ENCODE measurements at regions not wholly inside any gene's neighbourhood (a gene's known extent, or its start where the extent isn't known, plus 50 kb on each side); places are given as distances from the start of the nearest gene placed in this dataset.
A peak's percentile ranks its signal among the peaks of the same experiment; 100 is the strongest.

DNA sequence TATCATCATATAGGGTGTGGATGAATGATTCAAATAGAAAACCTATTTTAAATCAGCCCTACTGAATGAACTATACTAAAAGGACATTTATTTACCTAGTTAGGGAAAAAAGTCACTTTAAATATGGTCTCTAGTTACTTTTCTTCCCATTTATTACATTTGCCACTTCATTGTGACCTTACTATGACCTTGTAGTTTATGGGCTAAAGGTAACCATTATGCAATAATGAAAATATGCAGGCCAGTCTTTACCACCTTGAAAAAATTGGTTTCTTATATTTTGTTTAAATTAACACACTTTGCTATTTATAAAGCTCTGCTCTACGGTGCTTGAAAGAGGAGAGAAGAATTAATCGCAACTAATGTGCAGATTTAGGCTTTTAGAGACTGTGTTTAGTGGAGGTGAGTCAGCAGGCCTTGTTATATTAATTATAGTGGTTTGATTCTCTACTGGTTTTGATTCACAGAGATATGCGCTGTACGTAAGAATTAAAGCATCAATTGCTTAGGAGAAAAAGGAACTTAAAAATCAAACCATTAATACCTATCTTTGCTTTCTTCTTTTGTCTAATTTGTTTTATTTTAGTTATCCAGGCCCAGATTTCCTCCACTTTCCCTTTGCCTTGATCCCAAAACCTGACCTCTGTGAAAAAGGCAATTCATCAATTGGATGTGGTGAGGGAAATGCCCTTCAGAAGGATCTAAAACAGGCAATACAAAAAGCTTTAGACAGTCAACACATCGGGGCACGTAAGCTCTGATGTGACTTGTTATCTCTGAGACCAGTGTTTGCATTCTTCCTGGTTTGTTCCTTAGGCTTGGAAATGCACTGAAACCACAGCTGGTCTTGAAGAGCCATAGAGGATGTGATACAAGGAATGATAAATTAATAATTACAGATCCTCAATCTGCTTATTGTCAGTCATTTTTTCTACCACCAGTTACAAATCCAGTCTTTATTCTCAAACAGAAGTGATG lies 141.2 kb upstream of the HDAC9 start:
- Mint-ChIP-seq H3K4me3 (ENCODE audit: unreplicated experiment) (no peak overlapping the region), H3K27me3 (ENCODE audit: insufficient read depth, unreplicated experiment) (no peaks in the 10 kb centered on the region), H3K36me3 (ENCODE audit: insufficient read depth, unreplicated experiment) (no peaks in the 10 kb centered on the region), H3K4me1 (ENCODE audit: insufficient read depth, unreplicated experiment) (peaks cover 5% of the 10 kb centered on the region), H3K9me3 (ENCODE audit: unreplicated experiment) (no peaks in the 10 kb centered on the region), H3K27ac (ENCODE audit: low read depth, unreplicated experiment) (no peak overlapping the region)
- TF ChIP-seq, protein P1, sequence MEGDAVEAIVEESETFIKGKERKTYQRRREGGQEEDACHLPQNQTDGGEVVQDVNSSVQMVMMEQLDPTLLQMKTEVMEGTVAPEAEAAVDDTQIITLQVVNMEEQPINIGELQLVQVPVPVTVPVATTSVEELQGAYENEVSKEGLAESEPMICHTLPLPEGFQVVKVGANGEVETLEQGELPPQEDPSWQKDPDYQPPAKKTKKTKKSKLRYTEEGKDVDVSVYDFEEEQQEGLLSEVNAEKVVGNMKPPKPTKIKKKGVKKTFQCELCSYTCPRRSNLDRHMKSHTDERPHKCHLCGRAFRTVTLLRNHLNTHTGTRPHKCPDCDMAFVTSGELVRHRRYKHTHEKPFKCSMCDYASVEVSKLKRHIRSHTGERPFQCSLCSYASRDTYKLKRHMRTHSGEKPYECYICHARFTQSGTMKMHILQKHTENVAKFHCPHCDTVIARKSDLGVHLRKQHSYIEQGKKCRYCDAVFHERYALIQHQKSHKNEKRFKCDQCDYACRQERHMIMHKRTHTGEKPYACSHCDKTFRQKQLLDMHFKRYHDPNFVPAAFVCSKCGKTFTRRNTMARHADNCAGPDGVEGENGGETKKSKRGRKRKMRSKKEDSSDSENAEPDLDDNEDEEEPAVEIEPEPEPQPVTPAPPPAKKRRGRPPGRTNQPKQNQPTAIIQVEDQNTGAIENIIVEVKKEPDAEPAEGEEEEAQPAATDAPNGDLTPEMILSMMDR (IDR thresholded peaks at IDR 0.05; ENCODE audit: unreplicated experiment) = no peak
- CTCF ChIA-PET = interaction anchor here (0.6 to 9.5 kb wide), 16 partner anchors 10 to 1947 kb away, joined by 3 to 291 read pairs (median 4); no protein-coding TSS in a partner anchor
- no TSS peak for BruUV-seq (replicated peaks)
- DNase-seq (ENCODE audit: unreplicated experiment) = no peak
- POLR2A ChIA-PET = interaction anchor here (1.4 to 4.1 kb wide), 3 partner anchors 154 to 217 kb away, joined by 7 to 33 read pairs (median 13); no protein-coding TSS in a partner anchor
- intact Hi-C loops (cut with micrococcal nuclease) = loop anchor here (5.0 kb wide), 1 partner anchor 1268 kb away; no protein-coding TSS in a partner anchor

DNA sequence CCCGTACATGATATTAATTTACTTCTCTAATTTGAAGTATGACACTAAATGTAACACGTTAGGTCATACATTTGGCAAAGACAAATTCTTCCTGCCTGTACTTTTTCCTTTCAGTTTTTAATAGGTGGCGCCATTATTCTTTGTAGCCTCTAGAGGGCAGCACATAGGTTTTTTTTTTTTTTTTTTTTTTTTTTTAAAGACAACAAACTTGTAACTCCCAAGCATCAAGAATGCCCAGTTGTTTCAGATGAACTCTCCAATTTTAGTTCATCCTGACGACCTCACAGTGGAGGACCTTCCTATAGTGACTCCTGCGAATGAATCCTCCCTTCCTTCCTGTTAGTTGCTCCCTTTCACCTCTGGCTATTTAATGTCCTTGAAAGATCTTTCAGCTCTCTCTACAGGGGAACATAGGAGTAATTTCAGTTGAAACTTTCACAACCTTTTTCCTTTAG lies 139.3 kb upstream of the HDAC9 start:
- no peak overlapping the region for H3K4me3 Mint-ChIP-seq (ENCODE audit: unreplicated experiment)
- CTCF ChIA-PET = interaction anchor here (0.6 to 3.0 kb wide), 19 partner anchors 9 to 1043 kb away, joined by 3 to 45 read pairs (median 3); no protein-coding TSS in a partner anchor
- peak; percentile 27 for DNase-seq (ENCODE audit: unreplicated experiment)
- intact Hi-C loops (cut with micrococcal nuclease) = loop anchor here (1.0 kb wide), 1 partner anchor 215 kb away; no protein-coding TSS in a partner anchor
- peaks cover 5% of the 10 kb centered on the region for H3K4me1 Mint-ChIP-seq (ENCODE audit: insufficient read depth, unreplicated experiment)
- no TSS peak for BruUV-seq (replicated peaks)
- TF ChIP-seq, protein P1 (IDR thresholded peaks at IDR 0.05; ENCODE audit: unreplicated experiment) = peak; percentile 45
- H3K36me3 Mint-ChIP-seq (ENCODE audit: insufficient read depth, unreplicated experiment) = no peaks in the 10 kb centered on the region
- POLR2A ChIA-PET = interaction anchor here (1.4 to 2.2 kb wide), 2 partner anchors 153 to 214 kb away, joined by 8 read pairs; no protein-coding TSS in a partner anchor
- no peak overlapping the region for H3K27ac Mint-ChIP-seq (ENCODE audit: low read depth, unreplicated experiment)
- no peaks in the 10 kb centered on the region for H3K9me3 Mint-ChIP-seq (ENCODE audit: unreplicated experiment)
- no peaks in the 10 kb centered on the region for H3K27me3 Mint-ChIP-seq (ENCODE audit: insufficient read depth, unreplicated experiment)

DNA sequence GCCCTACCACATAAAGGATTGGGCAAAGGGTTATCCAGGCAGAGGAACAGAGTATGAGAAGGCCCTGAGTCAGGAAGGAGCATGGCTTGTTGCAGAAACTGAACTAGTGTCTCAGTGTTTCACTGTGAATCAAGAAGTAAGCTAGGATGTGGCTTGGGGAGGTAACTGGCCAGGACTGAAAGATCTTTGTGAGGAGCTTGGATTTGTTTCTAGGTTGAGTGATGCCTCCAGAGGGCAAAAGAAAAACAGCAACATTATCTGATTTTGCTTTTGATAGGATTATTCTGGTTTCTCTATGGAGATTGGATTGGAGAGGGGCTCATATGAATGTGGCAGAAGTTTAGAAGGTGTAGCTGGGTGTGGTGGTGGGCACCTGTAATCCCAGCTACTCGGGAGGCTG lies 137.9 kb upstream of the HDAC9 start:
- ChIA-PET CTCF (interaction anchor here (0.7 to 3.0 kb wide), 16 partner anchors 12 to 755 kb away, joined by 3 to 45 read pairs (median 3); no protein-coding TSS in a partner anchor), POLR2A (interaction anchor here (1.0 to 2.2 kb wide), 3 partner anchors 151 to 214 kb away, joined by 5 to 8 read pairs (median 6); no protein-coding TSS in a partner anchor)
- H3K4me3 Mint-ChIP-seq (ENCODE audit: unreplicated experiment) = no peak overlapping the region
- peaks cover 8% of the 10 kb centered on the region for H3K4me1 Mint-ChIP-seq (ENCODE audit: insufficient read depth, unreplicated experiment)
- intact Hi-C loops (cut with micrococcal nuclease) = no loop called here
- H3K9me3 Mint-ChIP-seq (ENCODE audit: unreplicated experiment) = no peaks in the 10 kb centered on the region
- H3K36me3 Mint-ChIP-seq (ENCODE audit: insufficient read depth, unreplicated experiment) = no peaks in the 10 kb centered on the region
- peak; percentile 9 for DNase-seq (ENCODE audit: unreplicated experiment)
- no TSS peak for BruUV-seq (replicated peaks)
- no peak overlapping the region for H3K27ac Mint-ChIP-seq (ENCODE audit: low read depth, unreplicated experiment)
- no peaks in the 10 kb centered on the region for H3K27me3 Mint-ChIP-seq (ENCODE audit: insufficient read depth, unreplicated experiment)
- TF ChIP-seq, protein P1 (IDR thresholded peaks at IDR 0.05; ENCODE audit: unreplicated experiment) = no peak

DNA sequence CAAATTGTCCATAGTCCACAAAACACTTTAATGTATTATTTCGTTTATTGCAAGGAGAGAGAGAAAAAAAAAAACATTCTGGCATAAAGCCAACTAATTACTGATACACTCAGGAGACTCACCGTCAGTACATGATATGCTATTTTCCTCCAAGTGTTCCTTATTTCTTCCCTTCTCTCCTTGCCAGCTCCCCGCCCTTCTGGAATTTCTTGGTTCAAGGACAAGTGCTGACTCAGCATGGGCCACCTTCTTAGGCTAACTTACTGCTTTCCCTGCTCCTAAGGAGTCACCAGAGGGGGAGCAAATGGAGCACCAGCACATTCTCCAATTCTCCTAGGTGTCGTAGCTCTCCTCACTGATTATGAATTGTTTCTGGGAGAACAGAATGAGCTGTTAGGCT lies 133.8 kb upstream of the HDAC9 start:
- no TSS peak for BruUV-seq (replicated peaks)
- intact Hi-C loops (cut with micrococcal nuclease) = no loop called here
- TF ChIP-seq, protein P1 (IDR thresholded peaks at IDR 0.05; ENCODE audit: unreplicated experiment) = no peak
- POLR2A ChIA-PET = interaction anchor here (0.6 to 1.5 kb wide), 5 partner anchors 10 to 231 kb away, joined by 3 to 5 read pairs (median 4); no protein-coding TSS in a partner anchor
- Mint-ChIP-seq H3K36me3 (ENCODE audit: insufficient read depth, unreplicated experiment) (no peaks in the 10 kb centered on the region), H3K9me3 (ENCODE audit: unreplicated experiment) (no peaks in the 10 kb centered on the region), H3K27me3 (ENCODE audit: insufficient read depth, unreplicated experiment) (no peaks in the 10 kb centered on the region), H3K27ac (ENCODE audit: low read depth, unreplicated experiment) (no peak overlapping the region), H3K4me3 (ENCODE audit: unreplicated experiment) (no peak overlapping the region), H3K4me1 (ENCODE audit: insufficient read depth, unreplicated experiment) (peaks cover 7% of the 10 kb centered on the region)
- peak; percentile 49 for DNase-seq (ENCODE audit: unreplicated experiment)
- CTCF ChIA-PET = interaction anchor here (0.6 to 1.5 kb wide), 5 partner anchors 11 to 1490 kb away, joined by 3 to 4 read pairs (median 3); no protein-coding TSS in a partner anchor
